HG03571 (cell line): ENCODE measurements at regions not wholly inside any gene's neighbourhood (a gene's known extent, or its start where the extent isn't known, plus 50 kb on each side); places are given as distances from the start of the nearest gene placed in this dataset.

Source experiments
- ATAC-seq: cut with Tn5 transposase; IDR thresholded peaks from one replicate; pipeline ENCODE4 v1.9.1; 2021; ENCODE audit not compliant: unreplicated experiment

GRCh38 chr12:24608108-24608507 is 340.8 kb downstream of the BCAT1 start:
- ATAC-seq = no peak

- ATAC-seq = no peak
Measured at GRCh38 chr12:24605916-24606315, 343.0 kb downstream of the BCAT1 start.

- no peak for ATAC-seq
Measured at GRCh38 chr12:24605466-24605865, 343.4 kb downstream of the BCAT1 start.

- no peak for ATAC-seq
Measured at GRCh38 chr12:24603371-24603770, 345.5 kb downstream of the BCAT1 start.

GRCh38 chr12:24600996-24601395 is 347.9 kb downstream of the BCAT1 start:
- no peak for ATAC-seq

- no peak for ATAC-seq
Measured at GRCh38 chr12:24600551-24600950, 348.4 kb downstream of the BCAT1 start.

GRCh38 chr12:24599736-24600135 is 349.2 kb downstream of the BCAT1 start:
- ATAC-seq = no peak

GRCh38 chr12:24597580-24597979 is 351.3 kb downstream of the BCAT1 start:
- no peak for ATAC-seq

GRCh38 chr12:24596768-24597388 is 352.0 kb downstream of the BCAT1 start:
- no peak for ATAC-seq

GRCh38 chr12:24595652-24596235 is 353.2 kb downstream of the BCAT1 start:
- ATAC-seq = no peak

GRCh38 chr12:24591715-24592440 is 357.0 kb downstream of the BCAT1 start:
- ATAC-seq = no peak

GRCh38 chr12:24591079-24591626 is 357.7 kb downstream of the BCAT1 start:
- ATAC-seq = no peak

GRCh38 chr12:24586293-24586692 is 362.6 kb downstream of the BCAT1 start:
- ATAC-seq = no peak

GRCh38 chr12:24584032-24584675 is 364.7 kb downstream of the BCAT1 start:
- no peak for ATAC-seq

- no peak for ATAC-seq
Measured at GRCh38 chr12:24582954-24583601, 365.8 kb downstream of the BCAT1 start.

- no peak for ATAC-seq
Measured at GRCh38 chr12:24574538-24574937, 374.4 kb downstream of the BCAT1 start.

GRCh38 chr12:24573621-24574020 is 375.3 kb downstream of the BCAT1 start:
- ATAC-seq = no peak

GRCh38 chr12:24565300-24565699 is 383.6 kb downstream of the BCAT1 start:
- ATAC-seq = no peak

GRCh38 chr12:24562771-24563431 is 386.0 kb downstream of the BCAT1 start:
- no peak for ATAC-seq
